H1 (cell line): ENCODE measurements at regions not wholly inside any gene's neighbourhood (a gene's known extent, or its start where the extent isn't known, plus 50 kb on each side); places are given as distances from the start of the nearest gene placed in this dataset.

Source experiments
- CTCF ChIA-PET: fragments of 300-600 bp; sonication (Branson Sonifier 250); formaldehyde crosslinking; loops from one replicate; lab custom pipeline; 2021; ENCODE audit not compliant: partially characterized antibody; lab: Charles Lee
- POLR2A ChIA-PET: fragments of 300-600 bp; sonication (Branson Sonifier 250); formaldehyde crosslinking; loops from one replicate; lab custom pipeline; 2021; ENCODE audit warnings: inconsistent platforms; ENCODE audit not compliant: partially characterized antibody; lab: Charles Lee
- DNase-seq, 2 experiments: peaks; one replicate each; pipeline versions ENCODE4 v3.0.0 to v3.0.0-alpha.2; 2010 to 2022; ENCODE audit warnings: low spot score in 2 of 2, low read depth in 1 of 2, mixed read lengths in 1 of 2
- FAIRE-seq: peaks from 2 replicates; lab custom pipeline; 2011; peaks lifted over from hg19 to GRCh38; lab: Jason Lieb, UNC
- H2AFZ ChIP-seq: 2 replicates; pipeline ENCODE4 v1.8.1; 2012; ENCODE audit warnings: low read length, inconsistent platforms
- H2AK5ac ChIP-seq: 2 replicates; pipeline ENCODE4 v1.6.1; 2013; ENCODE audit warnings: low read depth, low read length
- H2BK120ac ChIP-seq: replicated peaks from 2 replicates; pipeline ENCODE3; 2013; ENCODE audit warnings: low read depth, low read length, inconsistent platforms
- H2BK12ac ChIP-seq: 2 replicates; pipeline ENCODE4 v1.6.1; 2013; ENCODE audit warnings: low read depth, low read length
- H2BK15ac ChIP-seq: 2 replicates; pipeline ENCODE4 v1.6.1; 2013; ENCODE audit warnings: low read length
- H2BK20ac ChIP-seq: 2 replicates; pipeline ENCODE4 v1.6.1; 2013; ENCODE audit warnings: low read length
- H2BK5ac ChIP-seq: 2 replicates; pipeline ENCODE4 v1.6.1; 2013; ENCODE audit warnings: low read depth, low read length
- H3K14ac ChIP-seq: 2 replicates; pipeline ENCODE4 v1.6.1; 2013; ENCODE audit warnings: inconsistent platforms; ENCODE audit not compliant: insufficient read length
- H3K18ac ChIP-seq: 2 replicates; pipeline ENCODE4 v1.6.1; 2013; ENCODE audit warnings: low read length; ENCODE audit errors: extremely low read depth
- H3K23ac ChIP-seq: 2 replicates; pipeline ENCODE4 v1.6.1; 2013; ENCODE audit warnings: inconsistent platforms; ENCODE audit not compliant: insufficient read length
- H3K23me2 ChIP-seq: 2 replicates; pipeline ENCODE4 v1.6.1; 2013; ENCODE audit warnings: low read depth, low read length
- H3K27ac ChIP-seq: 2 replicates; pipeline ENCODE4 v1.6.1; 2011; ENCODE audit warnings: low read depth, low read length, inconsistent platforms
- H3K27me3 ChIP-seq, 4 experiments: replicated peaks in 1 of 4; 1 replicate in 1 of 4; 2 replicates in 3 of 4; pipeline versions ENCODE4 v1.6.1 to v1.8.1; 2011 to 2013; ENCODE audit warnings: low read length in 3 of 4, mild to moderate bottlenecking in 3 of 4, inconsistent platforms in 2 of 4, mixed read lengths in 2 of 4, moderate library complexity in 1 of 4; ENCODE audit not compliant: control insufficient read depth in 3 of 4, insufficient read depth in 3 of 4; ENCODE audit errors: extremely low read depth in 1 of 4
- H3K36me3 ChIP-seq, 4 experiments: 2 replicates each; pipeline versions ENCODE4 v1.6.1 to v1.8.1; 2011 to 2013; ENCODE audit warnings: mild to moderate bottlenecking in 4 of 4, low read length in 3 of 4, moderate library complexity in 2 of 4, control low read depth in 1 of 4, inconsistent platforms in 1 of 4; ENCODE audit not compliant: insufficient read depth in 4 of 4, control insufficient read depth in 2 of 4
- H3K4ac ChIP-seq: replicated peaks from 2 replicates; pipeline ENCODE3; 2013; ENCODE audit warnings: low read length, low read depth, mixed read lengths, inconsistent platforms; ENCODE audit not compliant: insufficient read length
- H3K4me1 ChIP-seq, 4 experiments: replicated peaks in 1 of 4; 1 replicate in 1 of 4; 2 replicates in 3 of 4; pipeline versions ENCODE4 v1.6.1 to v1.8.1; 2011 to 2013; ENCODE audit warnings: low read length in 3 of 4, inconsistent platforms in 2 of 4, mixed read lengths in 1 of 4; ENCODE audit not compliant: insufficient read depth in 4 of 4, control insufficient read depth in 3 of 4
- H3K4me2 ChIP-seq, 2 experiments: 2 replicates each; pipeline versions ENCODE4 v1.6.1 to v1.8.1; 2011 to 2013; ENCODE audit warnings: low read depth in 2 of 2, low read length in 2 of 2, control low read depth in 1 of 2, inconsistent platforms in 1 of 2, mild to moderate bottlenecking in 1 of 2; ENCODE audit not compliant: insufficient read depth in 1 of 2
- H3K4me3 ChIP-seq, 4 experiments: fragments of 200-600, 300-600 bp in 1 of 4; sonication (generic), shearing (Covaris generic), sonication (Bioruptor Twin) in 1 of 4; 2 replicates each; pipeline versions ENCODE4 v1.5.1 to v1.8.1; 2011 to 2016; ENCODE audit warnings: low read length in 4 of 4, low read depth in 3 of 4, control low read depth in 2 of 4, inconsistent platforms in 2 of 4, mild to moderate bottlenecking in 2 of 4, mixed read lengths in 1 of 4, moderate library complexity in 1 of 4; ENCODE audit not compliant: insufficient read depth in 2 of 4; ENCODE audit errors: extremely low read depth in 1 of 4
- H3K56ac ChIP-seq: replicated peaks from 2 replicates; pipeline ENCODE3; 2013; ENCODE audit warnings: low read depth, mild to moderate bottlenecking, mixed read lengths, low read length, inconsistent platforms; ENCODE audit not compliant: insufficient read length
- H3K79me1 ChIP-seq: 2 replicates; pipeline ENCODE4 v1.6.1; 2013; ENCODE audit warnings: low read depth, low read length, control low read depth
- H3K79me2 ChIP-seq, 2 experiments: 2 replicates each; pipeline versions ENCODE4 v1.6.1 to v1.8.1; 2012 to 2013; ENCODE audit warnings: low read length in 2 of 2, mild to moderate bottlenecking in 2 of 2, inconsistent platforms in 1 of 2; ENCODE audit not compliant: insufficient read depth in 2 of 2, control insufficient read depth in 1 of 2
- H3K9ac ChIP-seq, 4 experiments: replicated peaks in 1 of 4; 1 replicate in 1 of 4; 2 replicates in 3 of 4; pipeline versions ENCODE4 v1.6.1 to v1.8.1; 2011 to 2013; ENCODE audit warnings: low read depth in 3 of 4, low read length in 3 of 4, control low read depth in 2 of 4, mild to moderate bottlenecking in 2 of 4, moderate library complexity in 2 of 4, inconsistent platforms in 1 of 4; ENCODE audit errors: extremely low read depth in 1 of 4
- H3K9me3 ChIP-seq, 2 experiments: 2 replicates each; pipeline versions ENCODE4 v1.6.1 to v1.8.1; 2012 to 2013; ENCODE audit warnings: mild to moderate bottlenecking in 2 of 2, moderate library complexity in 2 of 2, control low read depth in 1 of 2, inconsistent platforms in 1 of 2, low read depth in 1 of 2, low read length in 1 of 2, mixed read lengths in 1 of 2; ENCODE audit not compliant: insufficient read depth in 2 of 2
- H4K20me1 ChIP-seq, 2 experiments: replicated peaks in 1 of 2; 2 replicates each; pipeline versions ENCODE3 to v1.8.1; 2011 to 2013; ENCODE audit warnings: inconsistent platforms in 2 of 2, low read length in 2 of 2, mild to moderate bottlenecking in 1 of 2; ENCODE audit not compliant: insufficient read depth in 2 of 2, control insufficient read depth in 1 of 2
- H4K5ac ChIP-seq: 2 replicates; pipeline ENCODE4 v1.6.1; 2013; ENCODE audit warnings: low read length, low read depth, mixed read lengths, inconsistent platforms; ENCODE audit not compliant: insufficient read length
- H4K8ac ChIP-seq: 2 replicates; pipeline ENCODE4 v1.8.0; 2013; ENCODE audit warnings: mild to moderate bottlenecking, moderate library complexity, low read length, inconsistent platforms; ENCODE audit not compliant: insufficient read depth; ENCODE audit errors: extremely low read depth
- H4K91ac ChIP-seq: replicated peaks from 2 replicates; pipeline ENCODE3; 2013; ENCODE audit warnings: low read length, mixed read lengths, inconsistent platforms; ENCODE audit not compliant: insufficient read length
- BCL11A ChIP-seq, 2 experiments: IDR thresholded peaks; one replicate each; pipeline ENCODE4 v1.6.1; 2011; ENCODE audit warnings: low read depth in 2 of 2, low read length in 2 of 2, mild to moderate bottlenecking in 2 of 2
- CEBPB ChIP-seq: IDR thresholded peaks from 2 replicates; pipeline ENCODE4 v1.6.1; 2012; ENCODE audit warnings: low read depth, low read length
- RAD21 ChIP-seq, 2 experiments: IDR thresholded peaks in 1 of 2; conservative IDR thresholded peaks in 1 of 2; 2 replicates each; pipeline ENCODE4 v1.6.1; 2011; ENCODE audit warnings: low read depth in 2 of 2, low read length in 2 of 2, improper control_type of control experiment in 1 of 2, inconsistent platforms in 1 of 2, mild to moderate bottlenecking in 1 of 2, moderate library complexity in 1 of 2
- RFX5 ChIP-seq: IDR thresholded peaks from 2 replicates; pipeline ENCODE4 v1.6.1; 2011; ENCODE audit warnings: low read depth, low read length, improper control_type of control experiment, borderline replicate concordance
- WGBS, 2 experiments: shearing (Covaris generic) in 1 of 2; methylation state at CpG; one replicate each; pipeline versions ENCODE4 v1.1.6 to v1.1.7; 2013 to 2015; ENCODE audit warnings: low lambda C conversion rate in 2 of 2, mixed read lengths in 2 of 2, inconsistent platforms in 1 of 2, low coverage in 1 of 2, missing lambda C conversion rate in 1 of 2; ENCODE audit not compliant: insufficient replicate concordance in 2 of 2, insufficient coverage in 1 of 2, insufficient read length in 1 of 2; ENCODE audit errors: extremely low coverage in 1 of 2, missing lambda C conversion rate in 1 of 2; 5-methylcytosine and 5-hydroxymethylcytosine counted together

DNA sequence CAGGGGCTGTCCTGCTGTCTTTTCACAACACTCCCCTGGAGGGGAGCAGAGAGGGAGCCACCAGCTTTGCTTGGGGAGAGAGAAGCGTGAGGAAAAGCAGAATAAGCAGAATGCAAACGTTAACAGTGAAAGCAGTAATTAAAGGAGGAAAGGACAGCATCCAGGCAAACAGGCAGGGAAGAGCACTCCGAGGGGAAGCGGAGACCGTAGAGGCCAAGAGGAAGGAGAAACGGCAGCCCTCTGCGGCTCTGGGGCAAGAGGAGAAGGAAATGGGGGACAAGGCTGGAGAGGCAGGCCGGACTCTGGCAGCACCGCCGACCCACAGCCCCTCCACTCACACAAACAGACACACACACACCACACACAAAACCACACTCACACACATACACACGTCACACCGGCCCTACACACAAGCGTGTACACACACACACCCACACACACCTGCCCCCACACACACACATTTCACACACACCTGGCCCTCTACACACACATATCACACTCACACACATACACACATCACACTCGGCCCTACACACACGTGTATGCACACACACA lies 449.8 kb downstream of the SOX6 start:
- Histone ChIP-seq H3K9me3 (no peaks in the 10 kb centered on the region), H2AK5ac (no peak overlapping the region; the same call in 1 of the 2 replicates), H2BK20ac (no peak overlapping the region), H3K27ac (no peak overlapping the region), H2AFZ (no peak overlapping the region), H3K56ac (peak overlapping the region; percentile 64), H4K8ac (no peak overlapping the region), H2BK120ac (no peak overlapping the region), H3K36me3 (no peaks in the 10 kb centered on the region), H3K14ac (peak overlapping the region; percentile 5), H3K79me2 (no peaks in the 10 kb centered on the region), H3K27me3 (no peaks in the 10 kb centered on the region), H3K4me3 (no peak overlapping the region), H2BK15ac (no peak overlapping the region), H4K5ac (peak overlapping the region; percentile 22), H4K91ac (no peak overlapping the region), H2BK12ac (peak overlapping the region; percentile 44; the same call in 1 of the 2 replicates), H3K4me2 (no peak overlapping the region), H2BK5ac (peak overlapping the region; percentile 40; the same call in 1 of the 2 replicates), H3K9ac (no peak overlapping the region), H3K18ac (no peak overlapping the region), H3K23me2 (peaks cover 11% of the 10 kb centered on the region; the same call in 1 of the 2 replicates), H3K23ac (no peak overlapping the region), H3K79me1 (no peaks in the 10 kb centered on the region; the same call in 1 of the 2 replicates), H3K4ac (peak overlapping the region; percentile 57), H4K20me1 (peaks cover 0 to 9% of the 10 kb centered on the region in 2 experiments), H3K4me1 (no peaks in the 10 kb centered on the region; a peak in 1 of 7 replicates)
- ChIA-PET POLR2A (no interaction called here), CTCF (interaction anchor here (0.9 to 2.4 kb wide), 5 partner anchors 11 to 34 kb away, joined by 3 to 11 read pairs (median 8); no protein-coding TSS in a partner anchor)
- 88 to 100% methylated on average over 1 to 13 of the region's 15 CpGs for WGBS, 2 experiments
- TF ChIP-seq CEBPB: no peak
- no peak for TF ChIP-seq RAD21 (IDR thresholded peaks at IDR 0.05 in 1 of 2, conservative IDR thresholded peaks at IDR 0.05 in 1 of 2; ENCODE audit: low read depth in 2 of 2, low read length in 2 of 2)
- no peak for TF ChIP-seq BCL11A (IDR thresholded peaks at IDR 0.05; ENCODE audit: low read depth in 2 of 2, low read length in 2 of 2)
- no peak for TF ChIP-seq RFX5
- FAIRE-seq (no peak), DNase-seq (no peak)
